Adipocyte (in vitro differentiated cells): ENCODE measurements at regions not wholly inside any gene's neighbourhood (a gene's known extent, or its start where the extent isn't known, plus 50 kb on each side); places are given as distances from the start of the nearest gene placed in this dataset.
"Not testable (repeated sequence)": the region's sequence is repeated elsewhere in the genome, so short reads cannot be mapped to it uniquely, and the experiment has no call there.

Experiments
- DNase-seq: peaks from one replicate; pipeline ENCODE4 v3.0.0-alpha.2; 2015; ENCODE audit warnings: low read depth
- H3K27me3 ChIP-seq: replicated peaks from 2 replicates; pipeline ENCODE4 v1.7.0; 2013; ENCODE audit warnings: mild to moderate bottlenecking, low read length, moderate library complexity; ENCODE audit not compliant: control insufficient read depth, insufficient read depth
- H3K36me3 ChIP-seq: 2 replicates; pipeline ENCODE4 v1.7.0; 2013; ENCODE audit warnings: low read length, mild to moderate bottlenecking, moderate library complexity; ENCODE audit not compliant: control insufficient read depth, insufficient read depth, severe bottlenecking
- H3K4me1 ChIP-seq: 2 replicates; pipeline ENCODE4 v1.7.0; 2013; ENCODE audit warnings: mild to moderate bottlenecking, low read length, moderate library complexity; ENCODE audit not compliant: control insufficient read depth, insufficient read depth
- H3K4me3 ChIP-seq: 2 replicates; pipeline ENCODE4 v1.7.0; 2013; ENCODE audit warnings: mild to moderate bottlenecking, low read length, moderate library complexity
- H3K9ac ChIP-seq: 2 replicates; pipeline ENCODE4 v1.7.0; 2013; ENCODE audit warnings: mild to moderate bottlenecking, low read length, moderate library complexity
- H3K9me3 ChIP-seq: 2 replicates; pipeline ENCODE4 v1.7.0; 2013; ENCODE audit warnings: mild to moderate bottlenecking, low read length, moderate library complexity; ENCODE audit not compliant: control insufficient read depth

DNA sequence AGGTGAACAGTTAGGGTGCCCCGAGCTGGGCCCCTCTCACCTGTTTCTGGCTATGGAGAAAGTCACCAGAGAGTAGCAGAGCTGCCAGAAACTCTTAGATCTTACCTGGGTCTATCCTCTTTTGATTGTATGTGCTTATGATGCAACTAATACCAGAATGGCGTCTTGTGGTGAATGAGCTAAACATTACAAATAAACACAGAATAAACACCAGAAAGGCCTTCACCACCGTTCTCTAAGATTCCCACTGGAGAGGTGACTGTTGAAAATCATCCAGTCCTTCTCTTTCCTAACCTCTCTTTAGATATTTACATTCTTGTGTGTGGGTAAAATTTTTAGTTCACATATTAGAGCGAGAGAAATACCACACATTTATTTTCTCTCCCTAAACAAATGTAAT is 241.7 kb upstream of the GAS1 start:
- no peaks in the 10 kb centered on the region for H3K9me3 ChIP-seq
- H3K9ac ChIP-seq = no peak overlapping the region
- H3K4me3 ChIP-seq = no peak overlapping the region
- H3K36me3 ChIP-seq = no peaks in the 10 kb centered on the region
- DNase-seq = no peak
- H3K4me1 ChIP-seq = peaks cover 9% of the 10 kb centered on the region
- H3K27me3 ChIP-seq = no peaks in the 10 kb centered on the region

DNA sequence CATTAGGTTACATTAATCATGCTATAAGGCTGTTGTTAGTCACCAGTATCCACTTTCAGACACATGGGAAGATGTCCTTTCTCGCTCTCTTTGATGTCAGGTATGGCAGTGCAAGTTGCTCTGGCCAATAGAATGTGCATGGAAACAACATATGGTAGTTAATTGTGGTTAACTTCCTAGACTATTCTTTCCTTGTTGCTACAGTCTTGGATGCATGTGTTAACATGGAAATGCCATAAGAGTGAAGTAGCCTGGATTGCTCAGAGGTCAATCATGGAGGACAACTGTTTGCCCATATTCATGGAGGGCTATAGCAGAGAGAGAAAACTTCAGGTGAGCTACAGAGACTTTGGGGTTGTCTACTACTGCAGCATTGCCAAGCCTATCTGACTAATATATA is 245.8 kb upstream of the GAS1 start:
- Histone ChIP-seq H3K36me3 (no peaks in the 10 kb centered on the region), H3K27me3 (no peaks in the 10 kb centered on the region), H3K4me3 (no peak overlapping the region), H3K4me1 (peaks cover 41% of the 10 kb centered on the region), H3K9me3 (no peaks in the 10 kb centered on the region), H3K9ac (peak overlapping the region; percentile 64)
- peak; percentile 35 for DNase-seq

DNA sequence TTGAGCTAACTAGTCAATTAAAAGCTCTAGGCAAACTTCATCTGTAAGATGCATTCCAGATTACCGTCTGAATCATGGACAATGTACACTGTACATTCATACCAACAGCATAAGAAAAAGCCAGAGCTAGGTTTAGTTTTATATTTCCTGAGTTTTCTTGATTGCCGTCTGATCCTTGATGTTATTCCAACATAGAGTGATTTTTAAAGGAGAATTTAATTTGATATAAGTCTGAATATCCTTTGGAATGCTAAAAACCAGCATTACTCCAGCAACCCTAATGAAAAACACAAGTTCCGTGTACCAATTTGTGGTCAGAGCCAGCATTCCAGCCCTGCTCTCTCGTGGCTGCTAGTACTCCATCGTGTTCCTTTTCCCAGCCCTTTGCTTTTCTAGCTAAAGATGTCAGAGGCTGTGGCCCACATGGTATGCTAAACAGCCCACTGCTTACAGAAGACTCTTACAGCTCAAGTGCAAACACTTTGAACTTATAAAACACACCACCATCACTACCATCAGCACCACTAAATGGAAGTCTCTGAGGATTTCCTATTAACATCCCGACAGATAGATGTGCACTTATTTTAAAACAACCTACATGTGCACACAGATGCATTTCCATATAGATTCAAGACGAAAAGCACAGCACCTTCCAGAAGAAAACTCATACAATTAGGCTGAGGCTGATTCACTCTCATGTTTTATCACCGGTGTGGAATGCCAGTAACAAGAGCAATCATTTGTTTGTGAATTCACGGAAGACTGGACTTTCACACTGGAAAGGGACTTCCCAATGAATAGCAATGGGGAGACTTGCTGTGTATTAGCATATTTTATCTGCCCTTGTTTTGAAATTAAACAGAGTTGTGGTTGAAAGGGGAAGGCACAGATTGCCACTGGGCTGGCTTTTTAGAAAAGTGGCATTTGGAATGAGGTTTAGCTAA is 246.9 kb upstream of the GAS1 start:
- Histone ChIP-seq H3K9ac (peak overlapping the region; percentile 64), H3K27me3 (no peaks in the 10 kb centered on the region), H3K4me3 (peak overlapping the region; percentile 30), H3K9me3 (no peaks in the 10 kb centered on the region), H3K4me1 (peaks cover 51% of the 10 kb centered on the region), H3K36me3 (no peaks in the 10 kb centered on the region)
- DNase-seq = peak; percentile 95

DNA sequence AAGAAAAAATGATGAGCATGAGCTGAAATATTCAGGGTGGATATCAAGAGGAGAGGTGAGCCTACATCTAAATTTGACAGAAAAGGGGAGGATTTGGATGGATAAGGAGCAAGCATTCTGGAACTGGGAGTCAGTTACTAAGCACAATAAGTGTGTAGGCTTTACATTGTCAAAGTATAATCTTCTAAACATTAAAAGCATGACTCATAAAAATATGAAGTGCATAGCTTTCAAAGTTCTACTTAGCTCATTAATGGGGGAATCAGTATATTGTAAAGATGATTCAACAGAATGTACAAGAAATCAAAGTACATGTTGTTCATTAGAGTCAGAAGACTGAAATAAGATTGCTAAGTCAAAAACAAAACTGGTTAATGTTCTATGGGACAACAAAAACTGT is 248.0 kb upstream of the GAS1 start:
- no peaks in the 10 kb centered on the region for H3K9me3 ChIP-seq
- DNase-seq = peak; percentile 34
- peaks cover 57% of the 10 kb centered on the region for H3K4me1 ChIP-seq
- H3K27me3 ChIP-seq = no peaks in the 10 kb centered on the region
- peak overlapping the region; percentile 30 for H3K4me3 ChIP-seq
- peak overlapping the region; percentile 64 for H3K9ac ChIP-seq
- no peaks in the 10 kb centered on the region for H3K36me3 ChIP-seq

DNA sequence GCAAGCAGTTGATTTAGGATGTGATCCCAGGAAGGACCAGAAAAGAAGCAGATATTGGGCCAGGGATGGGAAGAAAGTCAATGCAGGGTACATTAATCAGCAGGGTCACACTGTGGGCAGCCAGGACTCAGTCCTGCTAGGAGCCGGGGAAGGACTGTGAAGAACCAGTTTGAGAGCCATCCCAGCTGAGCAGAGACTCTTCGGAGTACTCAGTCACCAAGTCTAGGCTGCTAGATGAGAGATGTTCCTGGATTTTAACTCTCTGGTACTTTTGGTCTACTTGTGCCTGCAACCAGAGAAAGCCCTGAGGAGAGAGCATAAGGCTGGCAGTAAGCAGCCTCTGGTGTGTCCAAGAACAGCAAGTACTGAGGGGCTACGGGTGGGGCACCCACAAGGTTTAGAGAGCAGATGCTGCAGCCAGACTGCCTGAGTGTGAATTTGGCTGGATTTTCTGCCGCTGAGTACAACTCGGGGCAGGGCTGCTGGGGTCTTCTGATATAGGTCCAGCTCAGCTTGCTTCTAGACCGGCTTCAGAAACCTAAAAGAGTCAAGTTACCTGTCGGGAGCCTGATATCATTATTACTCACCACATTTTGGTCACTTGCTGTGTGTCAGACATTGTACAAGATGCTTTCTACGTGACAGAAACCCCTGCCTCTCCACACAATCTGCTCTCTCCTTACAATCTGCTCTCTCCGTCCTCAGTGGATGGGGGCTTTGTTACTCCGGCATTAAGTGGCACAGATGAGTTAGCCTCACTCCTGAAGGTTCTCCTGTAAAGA is 250.2 kb upstream of the GAS1 start:
- H3K27me3 ChIP-seq = no peaks in the 10 kb centered on the region
- no peaks in the 10 kb centered on the region for H3K36me3 ChIP-seq
- H3K9ac ChIP-seq = peak overlapping the region; percentile 61
- no peak for DNase-seq
- no peak overlapping the region for H3K4me3 ChIP-seq
- peaks cover 71% of the 10 kb centered on the region for H3K4me1 ChIP-seq
- H3K9me3 ChIP-seq = no peaks in the 10 kb centered on the region

DNA sequence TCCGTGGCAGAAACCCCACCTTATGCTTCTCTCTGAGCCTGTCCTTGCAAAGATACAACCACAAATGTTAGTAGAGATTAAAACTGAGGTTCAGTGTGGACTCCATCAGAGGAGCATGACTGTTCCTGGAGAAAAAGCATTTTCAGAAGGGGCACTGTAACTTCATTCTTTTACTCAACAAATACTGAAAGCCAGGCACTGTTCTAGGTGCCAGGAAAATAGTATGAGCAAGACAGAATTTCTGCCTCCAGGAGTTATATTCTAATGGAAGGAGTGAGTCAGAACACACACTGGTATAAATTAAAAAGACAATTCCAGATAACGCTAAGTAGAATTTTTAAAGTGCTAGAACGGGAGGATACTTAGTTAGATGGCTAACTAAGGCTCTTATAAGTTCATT is 251.4 kb upstream of the GAS1 start:
- Histone ChIP-seq H3K4me3 (peak overlapping the region; percentile 36), H3K27me3 (no peaks in the 10 kb centered on the region), H3K4me1 (peaks cover 64% of the 10 kb centered on the region), H3K9ac (peak overlapping the region; percentile 61), H3K9me3 (no peaks in the 10 kb centered on the region), H3K36me3 (no peaks in the 10 kb centered on the region)
- DNase-seq = peak; percentile 41

DNA sequence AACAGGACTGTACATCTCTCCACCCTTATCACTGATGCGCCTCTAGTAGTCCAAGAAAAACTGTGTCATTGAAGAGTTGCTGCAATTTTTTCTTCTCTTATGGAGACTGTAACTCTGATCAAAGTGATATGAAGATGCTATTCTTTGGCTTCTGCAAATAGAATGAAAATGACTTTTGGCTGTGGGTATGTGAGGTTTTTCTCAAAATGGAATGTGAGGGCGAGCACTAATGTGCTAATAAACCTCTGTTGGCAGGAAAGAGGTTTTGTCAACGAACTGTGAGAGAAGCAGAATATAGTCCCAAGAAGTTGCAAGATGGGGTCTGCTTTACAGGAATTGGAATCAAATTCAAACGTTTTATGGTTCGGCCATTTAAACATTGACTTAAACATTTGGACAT is 252.0 kb upstream of the GAS1 start:
- no peak for DNase-seq
- H3K9ac ChIP-seq = peak overlapping the region; percentile 59
- no peaks in the 10 kb centered on the region for H3K27me3 ChIP-seq
- H3K4me1 ChIP-seq = peaks cover 60% of the 10 kb centered on the region
- H3K4me3 ChIP-seq = no peak overlapping the region
- no peaks in the 10 kb centered on the region for H3K9me3 ChIP-seq
- H3K36me3 ChIP-seq = no peaks in the 10 kb centered on the region

DNA sequence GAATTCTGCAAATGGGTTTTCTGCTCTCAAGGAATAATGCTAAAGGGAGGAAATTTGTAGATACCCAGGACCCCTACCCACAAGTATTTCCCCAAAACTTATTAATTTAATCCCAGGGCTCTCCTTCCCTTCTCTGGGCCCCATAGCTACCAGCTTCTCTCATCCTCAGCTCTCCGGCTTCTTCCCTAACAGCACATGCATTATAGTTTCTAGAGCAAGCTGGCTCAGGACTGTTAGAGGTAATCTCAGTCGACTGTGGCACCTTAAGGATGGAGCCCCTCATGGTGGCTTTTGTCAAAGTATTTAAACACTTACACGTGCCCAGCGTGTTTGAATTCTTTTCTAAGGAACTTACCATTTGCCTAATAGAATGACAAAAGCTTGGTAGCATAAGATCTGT is 252.5 kb upstream of the GAS1 start:
- DNase-seq = no peak
- Histone ChIP-seq H3K9ac (no peak overlapping the region), H3K4me3 (no peak overlapping the region), H3K9me3 (no peaks in the 10 kb centered on the region), H3K27me3 (no peaks in the 10 kb centered on the region), H3K36me3 (no peaks in the 10 kb centered on the region), H3K4me1 (peaks cover 55% of the 10 kb centered on the region)

DNA sequence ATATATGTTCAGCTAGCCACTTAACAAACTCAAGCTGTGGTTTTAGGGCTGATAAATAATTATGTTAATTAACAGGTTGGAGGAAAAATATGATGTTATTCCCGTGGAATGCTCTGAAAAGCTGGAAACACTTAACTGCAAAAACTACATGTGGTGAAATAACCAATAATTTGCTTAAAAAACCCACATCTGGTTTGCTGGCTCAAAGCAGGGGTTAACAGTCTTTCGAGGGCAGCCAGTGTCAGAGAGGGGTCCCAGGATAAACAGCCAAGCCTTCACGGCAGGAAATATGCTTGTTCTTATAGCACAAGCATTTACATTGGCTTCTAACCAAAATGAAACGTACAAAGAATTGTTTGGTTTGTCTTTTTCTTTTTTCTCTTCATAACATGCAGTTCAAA is 254.0 kb upstream of the GAS1 start:
- H3K9ac ChIP-seq = peak overlapping the region; percentile 44
- peak; percentile 84 for DNase-seq
- H3K36me3 ChIP-seq = no peaks in the 10 kb centered on the region
- peaks cover 43% of the 10 kb centered on the region for H3K4me1 ChIP-seq
- no peaks in the 10 kb centered on the region for H3K27me3 ChIP-seq
- no peaks in the 10 kb centered on the region for H3K9me3 ChIP-seq
- H3K4me3 ChIP-seq = peak overlapping the region; percentile 20

DNA sequence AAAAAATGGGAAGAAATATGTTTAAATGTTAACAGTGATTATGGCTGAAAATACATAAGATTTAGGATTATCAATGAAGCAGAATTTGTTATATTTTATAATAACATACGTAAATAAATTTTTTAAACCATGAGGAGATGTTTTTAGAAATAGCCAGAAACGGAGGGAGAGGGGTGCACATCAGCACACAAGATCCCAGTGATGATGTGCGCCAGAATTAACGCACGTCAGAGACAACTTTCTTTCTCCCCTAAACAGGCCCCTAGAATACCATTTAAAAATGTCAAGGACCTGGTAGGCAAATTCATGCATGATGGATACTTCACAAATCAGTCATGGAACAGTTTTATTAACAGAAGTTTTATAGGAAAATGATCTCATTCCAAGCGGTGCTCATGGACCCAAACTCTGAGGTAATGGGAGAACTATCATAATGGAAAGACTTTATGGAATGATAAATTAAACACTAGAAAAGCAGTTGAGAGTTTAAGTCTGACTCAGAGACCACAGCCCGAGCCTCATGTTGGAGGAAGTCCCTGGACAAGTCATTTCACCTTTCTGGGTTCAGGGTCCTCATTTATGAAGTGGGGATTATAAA is 258.9 kb upstream of the GAS1 start:
- Histone ChIP-seq H3K9ac (no peak overlapping the region), H3K9me3 (no peaks in the 10 kb centered on the region), H3K4me1 (peaks cover 9% of the 10 kb centered on the region), H3K27me3 (no peaks in the 10 kb centered on the region), H3K36me3 (no peaks in the 10 kb centered on the region), H3K4me3 (no peak overlapping the region)
- DNase-seq = peak; percentile 55

DNA sequence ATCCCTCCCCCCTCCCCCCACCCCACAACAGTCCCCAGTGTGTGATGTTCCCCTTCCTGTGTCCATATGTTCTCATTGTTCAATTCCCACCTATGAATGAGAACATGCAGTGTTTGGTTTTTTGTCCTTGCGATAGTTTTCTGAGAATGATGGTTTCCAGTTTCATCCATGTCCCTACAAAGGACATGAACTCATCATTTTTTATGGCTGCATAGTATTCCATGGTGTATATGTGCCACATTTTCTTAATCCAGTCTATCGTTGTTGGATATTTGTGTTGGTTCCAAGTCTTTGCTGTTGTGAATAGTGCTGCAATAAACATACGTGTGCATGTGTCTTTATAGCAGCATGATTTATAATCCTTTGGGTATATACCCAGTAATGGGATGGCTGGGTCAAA is 263.4 kb upstream of the GAS1 start:
- DNase-seq = not testable (repeated sequence)

More for the DNA sequence above, 263.4 kb upstream of the GAS1 start:
- H3K36me3 ChIP-seq, H3K4me3 ChIP-seq, H3K27me3 ChIP-seq, H3K9me3 ChIP-seq, H3K9ac ChIP-seq, H3K4me1 ChIP-seq: not testable (repeated sequence)
